Natural killer cell (primary cell): ENCODE measurements at regions not wholly inside any gene's neighbourhood (a gene's known extent, or its start where the extent isn't known, plus 50 kb on each side); places are given as distances from the start of the nearest gene placed in this dataset.

ENCODE experiments used
- ATAC-seq, 3 donors: fragments of 150-1000 bp in 2 of 3; fragments of 200-7000 bp in 1 of 3; cut with Tn5 transposase; 1 replicate in 1 of 3; 2 replicates in 2 of 3; pipeline ENCODE4 v1.10.0; 2021; ENCODE audit warnings: mild to moderate bottlenecking in 2 of 3, moderate library complexity in 2 of 3
- DNase-seq, 2 donors: peaks; one replicate each; pipeline versions ENCODE4 v3.0.0 to v3.0.0-alpha.2; 2013 to 2021; ENCODE audit warnings: mixed read lengths in 1 of 2
- H3K27ac ChIP-seq: one replicate; pipeline ENCODE4 v1.5.1; 2013; ENCODE audit warnings: mild to moderate bottlenecking, low read length
- H3K27me3 ChIP-seq: one replicate; pipeline ENCODE4 v1.6.1; 2013; ENCODE audit warnings: low read length; ENCODE audit not compliant: control insufficient read depth, insufficient read depth
- H3K36me3 ChIP-seq: one replicate; pipeline ENCODE4 v1.6.1; 2013; ENCODE audit warnings: low read length; ENCODE audit not compliant: control insufficient read depth, insufficient read depth
- H3K4me1 ChIP-seq: one replicate; pipeline ENCODE4 v1.6.1; 2013; ENCODE audit warnings: low read length; ENCODE audit not compliant: control insufficient read depth, insufficient read depth
- H3K4me3 ChIP-seq: one replicate; pipeline ENCODE4 v1.5.1; 2013; ENCODE audit warnings: low read length
- H3K9me3 ChIP-seq: one replicate; pipeline ENCODE4 v1.6.1; 2013; ENCODE audit warnings: low read length; ENCODE audit not compliant: control insufficient read depth, insufficient read depth
- H3K27ac Mint-ChIP-seq, 2 donors: one replicate each; pipeline ENCODE4 v1.8.0; 2022; ENCODE audit warnings: mild to moderate bottlenecking in 2 of 2, mixed read lengths in 2 of 2, moderate library complexity in 1 of 2
- H3K27me3 Mint-ChIP-seq, 2 donors: one replicate each; pipeline ENCODE4 v1.8.0; 2022; ENCODE audit warnings: low read depth in 2 of 2, mixed read lengths in 2 of 2
- H3K36me3 Mint-ChIP-seq: one replicate; pipeline ENCODE4 v1.8.0; 2022; ENCODE audit warnings: mixed read lengths
- H3K4me1 Mint-ChIP-seq, 2 donors: one replicate each; pipeline ENCODE4 v1.8.0; 2022; ENCODE audit warnings: mixed read lengths in 2 of 2
- H3K4me3 Mint-ChIP-seq: one replicate; pipeline ENCODE4 v1.8.0; 2022; ENCODE audit warnings: mild to moderate bottlenecking, moderate library complexity, mixed read lengths
- H3K9me3 Mint-ChIP-seq, 2 donors: one replicate each; pipeline ENCODE4 v1.8.0; 2022; ENCODE audit warnings: mixed read lengths in 2 of 2
- WGBS: methylation state at CpG from one replicate; pipeline ENCODE4 v1.1.7; 2013; ENCODE audit warnings: missing lambda C conversion rate; ENCODE audit not compliant: insufficient coverage; 5-methylcytosine and 5-hydroxymethylcytosine counted together
- intact Hi-C: fragments of 100-400 bp; cut with micrococcal nuclease; formaldehyde crosslinking; loops from one replicate; pipeline ENCODE4 v1.14.2; 2022
- TF ChIP-seq, protein P1 (sequence below): fragments of 200-600 bp; IDR thresholded peaks from one replicate; pipeline ENCODE4 v1.8.0; 2022; ENCODE audit warnings: antibody characterized with exemption

DNA sequence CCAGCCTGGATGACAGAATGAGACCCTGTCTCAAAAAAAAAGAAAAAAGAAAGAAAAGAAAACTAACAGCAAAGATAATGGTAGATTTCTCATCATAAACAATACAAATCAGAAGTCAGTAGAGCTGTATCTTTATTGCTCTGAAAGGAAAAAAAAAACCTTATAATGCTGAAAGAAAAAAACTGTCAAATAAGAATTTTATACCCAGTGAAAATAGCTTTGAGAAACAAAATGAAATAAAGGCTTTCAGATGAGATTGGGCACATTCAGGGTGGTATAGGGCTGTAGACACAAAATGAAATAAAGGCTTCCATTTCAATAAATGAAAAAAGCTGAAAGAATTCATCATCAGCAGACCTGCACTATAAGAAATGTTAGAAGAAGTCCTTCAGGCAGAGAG, 105.0 kb upstream of the FOXN3 start:
- no peak overlapping the region for H3K27ac ChIP-seq
- H3K27me3 ChIP-seq, result no peaks in the 10 kb centered on the region
- no peak for DNase-seq
- Mint-ChIP-seq H3K27me3 (no peaks in the 10 kb centered on the region), H3K9me3 (peaks cover 0 to 7% of the 10 kb centered on the region in 2 donors), H3K27ac (no peak overlapping the region), H3K4me3 (no peak overlapping the region), H3K4me1 (peaks cover 55 to 77% of the 10 kb centered on the region in 2 donors), H3K36me3 (no peaks in the 10 kb centered on the region)
- intact Hi-C loops, result loop anchor here (5.0 kb wide), 1 partner anchor 45 kb away; no protein-coding TSS in a partner anchor
- H3K9me3 ChIP-seq, result peaks cover 4% of the 10 kb centered on the region
- no peaks in the 10 kb centered on the region for H3K4me1 ChIP-seq
- no peak for ATAC-seq
- no peak overlapping the region for H3K4me3 ChIP-seq
- no peaks in the 10 kb centered on the region for H3K36me3 ChIP-seq
- TF ChIP-seq, protein P1, sequence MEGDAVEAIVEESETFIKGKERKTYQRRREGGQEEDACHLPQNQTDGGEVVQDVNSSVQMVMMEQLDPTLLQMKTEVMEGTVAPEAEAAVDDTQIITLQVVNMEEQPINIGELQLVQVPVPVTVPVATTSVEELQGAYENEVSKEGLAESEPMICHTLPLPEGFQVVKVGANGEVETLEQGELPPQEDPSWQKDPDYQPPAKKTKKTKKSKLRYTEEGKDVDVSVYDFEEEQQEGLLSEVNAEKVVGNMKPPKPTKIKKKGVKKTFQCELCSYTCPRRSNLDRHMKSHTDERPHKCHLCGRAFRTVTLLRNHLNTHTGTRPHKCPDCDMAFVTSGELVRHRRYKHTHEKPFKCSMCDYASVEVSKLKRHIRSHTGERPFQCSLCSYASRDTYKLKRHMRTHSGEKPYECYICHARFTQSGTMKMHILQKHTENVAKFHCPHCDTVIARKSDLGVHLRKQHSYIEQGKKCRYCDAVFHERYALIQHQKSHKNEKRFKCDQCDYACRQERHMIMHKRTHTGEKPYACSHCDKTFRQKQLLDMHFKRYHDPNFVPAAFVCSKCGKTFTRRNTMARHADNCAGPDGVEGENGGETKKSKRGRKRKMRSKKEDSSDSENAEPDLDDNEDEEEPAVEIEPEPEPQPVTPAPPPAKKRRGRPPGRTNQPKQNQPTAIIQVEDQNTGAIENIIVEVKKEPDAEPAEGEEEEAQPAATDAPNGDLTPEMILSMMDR, result no peak

DNA sequence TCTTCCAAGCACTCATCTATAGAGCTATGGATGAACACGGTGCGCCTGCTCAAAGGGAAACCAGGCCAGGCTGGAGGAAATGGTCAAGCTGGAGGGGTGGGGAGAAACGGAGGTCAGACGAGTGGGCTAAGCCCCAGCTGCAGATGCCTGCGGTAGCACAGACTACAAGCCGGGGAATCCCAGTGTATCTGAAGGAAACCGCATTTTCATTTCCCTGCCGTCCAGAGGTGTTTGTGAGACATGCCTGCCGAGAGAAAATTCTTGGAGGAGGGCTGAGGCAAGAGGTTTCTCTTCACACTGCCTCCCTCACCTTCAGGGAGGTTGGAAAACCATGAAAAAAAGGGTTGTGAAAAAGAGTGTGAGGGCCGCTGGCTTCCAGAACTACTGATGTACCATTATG, 102.0 kb upstream of the FOXN3 start:
- H3K27ac Mint-ChIP-seq, result peak overlapping the region; percentile 2 to 34
- Histone ChIP-seq H3K36me3 (peaks cover 2% of the 10 kb centered on the region), H3K4me1 (no peaks in the 10 kb centered on the region), H3K9me3 (peaks cover 4% of the 10 kb centered on the region), H3K27ac (no peak overlapping the region), H3K4me3 (no peak overlapping the region), H3K27me3 (no peaks in the 10 kb centered on the region)
- TF ChIP-seq, protein P1, result no peak
- H3K9me3 Mint-ChIP-seq, result peaks cover 0 to 7% of the 10 kb centered on the region in 2 donors
- ATAC-seq, result no peak
- no peaks in the 10 kb centered on the region for H3K36me3 Mint-ChIP-seq
- 97% methylated on average over 9 of the region's 10 CpGs for WGBS
- intact Hi-C loops, result no loop called here
- H3K4me1 Mint-ChIP-seq, result peaks cover 35 to 60% of the 10 kb centered on the region in 2 donors
- no peak overlapping the region for H3K4me3 Mint-ChIP-seq
- no peak for DNase-seq
- no peaks in the 10 kb centered on the region for H3K27me3 Mint-ChIP-seq

DNA sequence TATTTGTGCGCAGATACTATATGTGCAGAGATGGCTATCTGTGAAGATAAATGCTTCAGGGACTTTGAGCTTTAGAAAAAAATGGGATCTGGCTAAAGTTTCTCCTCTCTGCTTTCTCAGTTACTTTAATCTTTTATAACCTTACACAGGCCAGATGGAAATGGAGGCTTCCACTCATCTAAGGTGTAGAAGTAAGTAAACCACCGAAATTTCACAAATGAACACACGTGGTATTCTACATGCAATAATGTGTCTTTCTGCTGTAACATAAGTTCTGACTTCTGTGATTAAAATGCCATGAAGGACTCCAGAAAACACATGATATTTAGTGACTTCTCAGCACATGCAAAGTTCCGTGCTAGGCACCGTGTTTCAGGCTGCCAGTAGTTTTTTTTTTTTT, 99.1 kb upstream of the FOXN3 start:
- Histone ChIP-seq H3K27ac (no peak overlapping the region), H3K9me3 (no peaks in the 10 kb centered on the region), H3K27me3 (no peaks in the 10 kb centered on the region), H3K36me3 (peaks cover 2% of the 10 kb centered on the region), H3K4me1 (peaks cover 9% of the 10 kb centered on the region), H3K4me3 (no peak overlapping the region)
- peaks cover 49 to 61% of the 10 kb centered on the region in 2 donors for H3K4me1 Mint-ChIP-seq
- no peaks in the 10 kb centered on the region for H3K27me3 Mint-ChIP-seq
- 93% methylated on average over 5 of the region's 5 CpGs for WGBS
- H3K9me3 Mint-ChIP-seq, result peaks cover 0 to 3% of the 10 kb centered on the region in 2 donors
- ATAC-seq, result no peak
- DNase-seq, result no peak
- H3K27ac Mint-ChIP-seq, result no peak overlapping the region
- H3K36me3 Mint-ChIP-seq, result no peaks in the 10 kb centered on the region
- no peak overlapping the region for H3K4me3 Mint-ChIP-seq
- TF ChIP-seq, protein P1, result no peak
- intact Hi-C loops, result no loop called here

DNA sequence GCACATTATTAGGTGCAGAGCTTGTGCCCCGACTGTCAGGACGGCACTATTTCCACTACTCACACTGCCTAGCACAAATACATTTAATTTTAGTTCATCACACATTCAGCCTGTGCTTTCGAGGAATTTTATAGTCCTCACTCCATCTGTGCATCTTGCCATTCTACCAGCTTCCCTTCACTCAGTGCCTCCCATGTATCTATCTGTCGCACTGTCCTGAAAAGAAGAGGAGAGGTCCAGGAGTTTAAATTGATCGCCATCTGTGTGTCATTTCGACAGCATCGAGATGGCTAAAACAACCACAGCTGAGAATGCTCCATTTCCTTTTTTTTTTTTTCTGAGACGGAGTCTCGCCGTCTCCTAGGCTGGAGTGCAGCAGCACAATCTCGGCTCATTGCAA, 97.6 kb upstream of the FOXN3 start:
- DNase-seq, result no peak
- no peak overlapping the region for H3K4me3 Mint-ChIP-seq
- intact Hi-C loops, result loop anchor here (5.0 kb wide), 3 partner anchors 97 to 258 kb away; partner anchors contain the start of gene FOXN3
- Histone ChIP-seq H3K4me3 (no peak overlapping the region), H3K27ac (no peak overlapping the region), H3K36me3 (peaks cover 2% of the 10 kb centered on the region), H3K9me3 (no peaks in the 10 kb centered on the region), H3K4me1 (peaks cover 23% of the 10 kb centered on the region), H3K27me3 (no peaks in the 10 kb centered on the region)
- WGBS, result 96% methylated on average over 11 of the region's 11 CpGs
- H3K27me3 Mint-ChIP-seq, result no peaks in the 10 kb centered on the region
- H3K27ac Mint-ChIP-seq, result no peak overlapping the region
- TF ChIP-seq, protein P1, result no peak
- H3K9me3 Mint-ChIP-seq, result peaks cover 0 to 3% of the 10 kb centered on the region in 2 donors
- H3K36me3 Mint-ChIP-seq, result no peaks in the 10 kb centered on the region
- no peak for ATAC-seq
- peaks cover 60 to 68% of the 10 kb centered on the region in 2 donors for H3K4me1 Mint-ChIP-seq
